ENCODE measurements at regions not wholly inside any gene's neighbourhood (a gene's known extent, or its start where the extent isn't known, plus 50 kb on each side); places are given as distances from the start of the nearest gene placed in this dataset.
A peak's percentile ranks its signal among the peaks of the same experiment; 100 is the strongest.

GRCh38 chr7:69504733-69505420, 93.4 kb upstream of the AUTS2 start:
- H2BK12ac ChIP-seq (ENCODE audit: low read depth, low read length) = no peak overlapping the region
- POLR2A ChIA-PET (ENCODE audit: partially characterized antibody) = no interaction called here
- H3K23me2 ChIP-seq (ENCODE audit: low read depth, low read length) = no peaks in the 10 kb centered on the region
- no peak overlapping the region for H2AK5ac ChIP-seq (ENCODE audit: low read depth, low read length)
- H3K36me3 ChIP-seq (ENCODE audit: control insufficient read depth in 2 of 4, insufficient read depth in 4 of 4, low read length in 3 of 4) = no peaks in the 10 kb centered on the region
- no peak overlapping the region for H2BK15ac ChIP-seq (ENCODE audit: low read length)
- H3K4me1 ChIP-seq (replicated peaks in 1 of 4; ENCODE audit: control insufficient read depth in 3 of 4, insufficient read depth in 4 of 4, low read length in 3 of 4) = peaks cover 0 to 2% (median 0%) of the 10 kb centered on the region in 4 experiments; a peak in 1 of 7 replicates
- no peak overlapping the region for H3K14ac ChIP-seq (ENCODE audit: insufficient read length)
- no peak overlapping the region for H3K9ac ChIP-seq (replicated peaks in 1 of 4; ENCODE audit: extremely low read depth in 1 of 4, low read depth in 3 of 4, low read length in 3 of 4)
- no peak for TF ChIP-seq RNF2 (IDR thresholded peaks at IDR 0.05; ENCODE audit: borderline replicate concordance, low read depth, low read length, missing control alignments, poor library complexity, severe bottlenecking)
- H2BK20ac ChIP-seq (ENCODE audit: low read length) = no peak overlapping the region
- no peaks in the 10 kb centered on the region for H3K9me3 ChIP-seq (ENCODE audit: insufficient read depth in 2 of 2, low read depth in 1 of 2, low read length in 1 of 2)
- H3K56ac ChIP-seq (replicated peaks; ENCODE audit: insufficient read length, low read depth, low read length) = no peak overlapping the region
- no peak overlapping the region for H3K23ac ChIP-seq (ENCODE audit: insufficient read length)
- H3K79me1 ChIP-seq (ENCODE audit: low read depth, low read length) = no peaks in the 10 kb centered on the region
- no peak overlapping the region for H3K4me3 ChIP-seq (ENCODE audit: extremely low read depth in 1 of 4, insufficient read depth in 2 of 4, low read depth in 3 of 4, low read length in 4 of 4)
- FAIRE-seq (no peak), DNase-seq (ENCODE audit: low read depth in 1 of 2, low spot score in 2 of 2) (no peak)
- H3K4ac ChIP-seq (replicated peaks; ENCODE audit: insufficient read length, low read depth, low read length) = no peak overlapping the region
- H3K27ac ChIP-seq (ENCODE audit: low read depth, low read length) = no peak overlapping the region
- no peaks in the 10 kb centered on the region for H4K20me1 ChIP-seq (replicated peaks in 1 of 2; ENCODE audit: control insufficient read depth in 1 of 2, insufficient read depth in 2 of 2, low read length in 2 of 2)
- H4K91ac ChIP-seq (replicated peaks; ENCODE audit: insufficient read length, low read length) = no peak overlapping the region
- H2BK120ac ChIP-seq (replicated peaks; ENCODE audit: low read depth, low read length) = no peak overlapping the region
- H2AFZ ChIP-seq (ENCODE audit: low read length) = peak overlapping the region; percentile 34
- no peak overlapping the region for H4K8ac ChIP-seq (ENCODE audit: extremely low read depth, insufficient read depth, low read length)
- no peak overlapping the region for H3K18ac ChIP-seq (ENCODE audit: extremely low read depth, low read length)
- 83% methylated on average over 8 of the region's 8 CpGs; no CpG with 5 or more reads in 1 of the 2 experiments for WGBS, 2 experiments (ENCODE audit: extremely low coverage in 1 of 2, insufficient coverage in 1 of 2, insufficient read length in 1 of 2, insufficient replicate concordance in 2 of 2, low coverage in 1 of 2, low lambda C conversion rate in 2 of 2, missing lambda C conversion rate in 1 of 2)
- CTCF ChIA-PET (ENCODE audit: partially characterized antibody) = interaction anchor here (0.6 kb wide), 1 partner anchor 70 kb away, joined by 6 read pairs; no protein-coding TSS in a partner anchor
- H4K5ac ChIP-seq (ENCODE audit: insufficient read length, low read depth, low read length) = no peak overlapping the region
- no peaks in the 10 kb centered on the region for H3K79me2 ChIP-seq (ENCODE audit: control insufficient read depth in 1 of 2, insufficient read depth in 2 of 2, low read length in 2 of 2)
- no peaks in the 10 kb centered on the region for H3K27me3 ChIP-seq (replicated peaks in 1 of 4; ENCODE audit: control insufficient read depth in 3 of 4, extremely low read depth in 1 of 4, insufficient read depth in 3 of 4, low read length in 3 of 4)
- no peak overlapping the region for H2BK5ac ChIP-seq (ENCODE audit: low read depth, low read length)
- no peak overlapping the region for H3K4me2 ChIP-seq (ENCODE audit: insufficient read depth in 1 of 2, low read depth in 2 of 2, low read length in 2 of 2)

All from H1 (cell line).